ENCODE measurements at regions not wholly inside any gene's neighbourhood (a gene's known extent, or its start where the extent isn't known, plus 50 kb on each side); places are given as distances from the start of the nearest gene placed in this dataset.

DNA sequence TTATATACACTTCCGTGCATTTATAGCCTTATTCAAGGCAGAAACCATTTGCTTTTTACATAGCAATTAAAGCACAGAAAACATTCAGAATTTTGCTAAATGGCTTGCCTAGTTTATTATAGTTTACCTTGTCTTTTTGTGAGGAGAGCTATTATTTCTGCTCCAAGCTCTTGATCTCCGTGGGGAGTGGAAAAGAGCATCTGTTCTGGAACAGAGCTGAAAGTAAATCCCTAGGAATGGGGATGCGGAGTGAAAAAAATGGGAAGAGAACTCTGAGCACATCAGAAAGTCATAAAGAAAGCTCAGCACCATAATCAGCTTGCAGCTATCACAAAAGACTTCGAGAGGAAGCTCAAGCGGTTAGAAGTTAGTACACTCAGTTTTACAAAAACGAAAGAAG lies 1006.7 kb downstream of the ROBO2 start:
- Histone ChIP-seq H3K4ac (ENCODE audit: low read depth, low read length) (no peak overlapping the region), H4K8ac (replicated peaks; ENCODE audit: insufficient read length, low read depth, low read length) (no peak overlapping the region), H3K9me3 (ENCODE audit: control insufficient read depth, low read depth, low read length) (no peaks in the 10 kb centered on the region), H3K4me2 (ENCODE audit: insufficient read depth, insufficient read length, low read length) (no peak overlapping the region), H4K91ac (ENCODE audit: insufficient read length, low read depth, low read length) (no peak overlapping the region), H3K23ac (ENCODE audit: insufficient read length, low read depth, low read length) (no peak overlapping the region), H3K18ac (ENCODE audit: insufficient read length, low read depth, low read length) (no peak overlapping the region), H2BK20ac (ENCODE audit: low read depth, low read length, poor library complexity, severe bottlenecking) (no peak overlapping the region), H3K79me1 (ENCODE audit: insufficient read depth, low read depth, low read length, poor library complexity, severe bottlenecking) (no peaks in the 10 kb centered on the region), H2AFZ (ENCODE audit: low read length) (no peak overlapping the region), H3K56ac (ENCODE audit: insufficient read length, low read depth, low read length) (no peak overlapping the region), H4K5ac (ENCODE audit: insufficient read length, low read depth, low read length) (no peak overlapping the region), H3K27me3 (ENCODE audit: insufficient read depth, low read length) (no peaks in the 10 kb centered on the region), H2BK12ac (ENCODE audit: insufficient read length, low read depth, low read length) (no peak overlapping the region), H3K14ac (ENCODE audit: insufficient read depth, low read length) (no peak overlapping the region), H2BK120ac (ENCODE audit: low read depth, low read length, poor library complexity, severe bottlenecking) (no peak overlapping the region), H3K27ac (ENCODE audit: insufficient read length, low read depth, low read length) (no peak overlapping the region), H3K79me2 (ENCODE audit: insufficient read depth, low read length) (no peaks in the 10 kb centered on the region), H3K23me2 (ENCODE audit: insufficient read length, low read depth, low read length, poor library complexity, severe bottlenecking) (no peaks in the 10 kb centered on the region), H2BK5ac (ENCODE audit: insufficient read length, low read length) (no peak overlapping the region), H3T11ph (ENCODE audit: low read length) (no peak overlapping the region), H4K20me1 (ENCODE audit: control insufficient read depth, insufficient read depth, insufficient read length) (no peaks in the 10 kb centered on the region), H3K9ac (ENCODE audit: extremely low read depth, insufficient read length, low read length) (no peak overlapping the region), H2BK15ac (ENCODE audit: low read depth, low read length) (no peak overlapping the region), H2AK5ac (ENCODE audit: insufficient read length, low read length) (no peak overlapping the region), H3K4me1 (ENCODE audit: insufficient read depth, low read length) (no peaks in the 10 kb centered on the region)
- Mint-ChIP-seq H3K9me3 (no peaks in the 10 kb centered on the region), H3K27me3 (ENCODE audit: low read depth) (no peaks in the 10 kb centered on the region), H3K36me3 (ENCODE audit: insufficient read depth in 1 of 3, low read depth in 3 of 3) (no peaks in the 10 kb centered on the region), H3K4me1 (peaks cover 8 to 9% of the 10 kb centered on the region in 2 experiments; a peak in 3 of 4 replicates), H3K4me3 (no peak overlapping the region), H3K27ac (no peak overlapping the region)
- DNase-seq: no peak
- WGBS (ENCODE audit: extremely low coverage, insufficient read length, low lambda C conversion rate): 100% methylated on average over 1 of the region's 6 CpGs
- TF ChIP-seq CTCF (conservative IDR thresholded peaks at IDR 0.05): no peak
